Kidney tubule cell (primary cell): ENCODE measurements at regions not wholly inside any gene's neighbourhood (a gene's known extent, or its start where the extent isn't known, plus 50 kb on each side); places are given as distances from the start of the nearest gene placed in this dataset.

ENCODE experiments used
- DNase-seq: peaks from one replicate; pipeline ENCODE4 v3.0.0-alpha.2; 2018; ENCODE audit warnings: low spot score

DNA sequence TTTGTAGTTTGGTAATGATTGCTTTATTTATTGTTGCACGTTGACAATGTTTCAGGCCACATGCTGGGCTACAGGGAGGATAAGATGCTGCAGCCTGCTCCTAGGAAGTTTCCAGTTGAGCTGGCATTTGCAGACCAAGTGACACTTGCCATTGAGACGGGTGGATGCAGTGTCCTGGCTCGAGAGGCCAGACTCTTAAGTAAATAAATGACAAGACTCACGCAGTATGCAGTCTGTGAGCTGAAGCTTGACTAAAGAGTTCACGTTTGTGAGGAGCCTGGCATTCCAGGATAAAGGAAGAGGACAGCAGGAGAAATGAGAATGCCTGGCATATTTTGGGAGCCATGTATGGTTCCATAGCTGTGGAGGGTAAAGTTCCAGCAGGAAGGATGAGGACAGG, 105.8 kb downstream of the BAMBI start:
- DNase-seq = peak; percentile 87

DNA sequence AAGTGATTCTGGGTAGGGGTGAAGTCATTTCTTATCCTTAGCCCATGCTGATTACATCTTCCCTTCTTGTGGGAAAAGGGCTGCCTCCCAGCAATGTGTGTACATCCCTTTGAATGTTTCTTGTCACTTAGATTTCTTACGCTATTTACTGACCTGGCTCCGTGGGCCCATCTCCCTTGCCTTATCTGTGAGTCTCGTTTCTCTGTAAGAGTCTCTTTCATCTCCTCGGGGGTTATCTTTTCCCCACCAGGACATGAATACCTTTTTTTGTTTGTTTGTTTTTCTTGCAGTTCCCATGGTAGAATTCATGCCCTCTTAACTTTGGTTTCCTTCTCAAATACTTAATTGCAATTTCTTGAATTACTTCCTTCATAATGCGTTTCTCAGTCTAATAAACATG, 107.7 kb downstream of the BAMBI start:
- DNase-seq = no peak

DNA sequence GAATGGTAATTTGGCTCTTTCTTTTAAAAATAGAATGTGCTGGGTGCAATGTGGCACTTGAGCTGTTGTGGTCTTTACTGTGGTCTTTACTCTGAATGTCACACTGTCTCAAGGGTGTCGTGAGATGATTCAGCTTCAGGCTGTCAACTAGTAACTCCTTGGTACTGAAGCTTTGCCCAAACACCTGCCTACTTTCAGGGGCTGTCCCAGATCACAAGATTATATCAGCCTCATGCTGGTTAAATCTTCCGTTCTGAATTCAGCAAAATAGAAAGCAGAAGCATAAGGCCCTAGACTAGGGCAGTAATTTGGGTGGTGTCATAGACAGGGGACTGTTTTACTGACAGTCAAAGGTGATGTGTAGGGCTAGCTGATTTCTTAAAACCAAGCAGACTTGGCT, 110.9 kb downstream of the BAMBI start:
- DNase-seq = no peak

DNA sequence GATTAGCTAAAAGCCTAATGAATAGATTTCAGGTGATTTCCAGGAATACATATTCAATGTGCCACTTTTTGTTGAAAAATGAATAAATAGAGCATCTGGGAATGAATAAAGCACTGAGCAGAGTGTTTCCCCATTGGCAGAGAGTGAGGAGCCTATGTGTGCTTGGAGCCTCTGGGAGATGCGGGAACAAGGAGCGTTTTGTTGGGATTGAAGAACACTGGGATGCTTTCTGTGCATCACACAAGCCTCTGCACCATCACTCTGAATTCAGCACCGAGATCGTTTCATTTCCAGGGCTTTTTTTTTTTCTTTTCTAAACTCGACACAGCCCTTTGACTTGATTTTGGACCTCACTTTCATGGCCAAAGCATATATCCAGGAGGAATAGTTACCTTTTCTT, 111.4 kb downstream of the BAMBI start:
- no peak for DNase-seq

DNA sequence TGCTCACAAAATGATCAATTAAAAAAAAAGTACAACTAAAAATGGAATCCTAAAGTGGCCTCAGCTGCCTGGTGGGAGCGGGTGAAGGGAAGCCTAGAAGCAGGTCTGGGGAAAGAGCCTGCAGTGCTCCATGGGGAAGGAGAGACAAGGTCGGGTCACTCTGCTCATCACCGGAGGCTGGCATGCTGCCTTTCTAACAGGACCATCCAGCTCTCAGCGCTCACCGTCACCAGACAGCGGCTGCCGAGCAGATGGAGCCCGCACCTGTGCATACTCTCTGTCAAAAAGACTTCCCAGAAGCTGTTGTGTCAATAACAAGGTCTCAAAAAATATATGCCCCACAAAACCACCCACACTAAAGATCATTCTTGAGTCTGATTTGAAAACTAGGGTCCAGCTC, 112.8 kb downstream of the BAMBI start:
- DNase-seq = no peak

DNA sequence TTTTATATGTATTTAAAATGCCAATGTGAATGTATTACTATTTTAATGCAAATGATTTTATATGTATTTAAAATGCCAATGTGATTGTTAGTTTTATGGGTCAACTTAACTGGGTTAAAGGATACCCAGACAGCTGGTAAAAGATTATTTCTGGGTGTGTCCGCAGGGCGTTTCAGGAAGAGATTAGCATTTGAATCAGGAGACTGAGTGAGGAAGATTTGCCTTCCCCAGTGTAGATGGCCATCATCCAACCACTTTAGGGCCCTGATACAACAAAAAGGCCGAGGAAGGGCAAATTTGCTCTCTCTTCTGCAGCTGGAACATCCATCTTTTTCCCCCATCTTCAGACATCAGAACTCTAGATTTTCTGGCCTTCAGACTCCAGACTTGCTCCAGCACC, 116.2 kb downstream of the BAMBI start:
- no peak for DNase-seq

DNA sequence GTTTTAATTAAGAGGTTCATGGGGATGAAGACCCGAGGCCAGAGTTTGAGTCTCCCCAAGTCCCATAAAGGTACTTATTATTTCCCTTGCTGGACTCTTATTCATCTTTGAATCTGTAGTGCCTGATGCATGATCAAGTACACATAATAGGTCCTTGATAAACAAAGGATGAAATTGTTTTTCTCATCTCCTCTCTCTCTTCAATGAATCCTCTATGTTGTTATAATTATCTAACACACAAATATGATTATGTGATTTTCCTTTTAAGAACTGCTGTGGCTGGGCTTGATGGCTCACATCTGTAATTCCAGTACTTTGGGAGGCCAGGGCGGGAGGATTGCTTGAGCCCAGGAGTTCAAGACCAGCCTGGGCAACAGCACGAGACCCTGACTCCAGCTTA, 117.7 kb downstream of the BAMBI start:
- no peak for DNase-seq

DNA sequence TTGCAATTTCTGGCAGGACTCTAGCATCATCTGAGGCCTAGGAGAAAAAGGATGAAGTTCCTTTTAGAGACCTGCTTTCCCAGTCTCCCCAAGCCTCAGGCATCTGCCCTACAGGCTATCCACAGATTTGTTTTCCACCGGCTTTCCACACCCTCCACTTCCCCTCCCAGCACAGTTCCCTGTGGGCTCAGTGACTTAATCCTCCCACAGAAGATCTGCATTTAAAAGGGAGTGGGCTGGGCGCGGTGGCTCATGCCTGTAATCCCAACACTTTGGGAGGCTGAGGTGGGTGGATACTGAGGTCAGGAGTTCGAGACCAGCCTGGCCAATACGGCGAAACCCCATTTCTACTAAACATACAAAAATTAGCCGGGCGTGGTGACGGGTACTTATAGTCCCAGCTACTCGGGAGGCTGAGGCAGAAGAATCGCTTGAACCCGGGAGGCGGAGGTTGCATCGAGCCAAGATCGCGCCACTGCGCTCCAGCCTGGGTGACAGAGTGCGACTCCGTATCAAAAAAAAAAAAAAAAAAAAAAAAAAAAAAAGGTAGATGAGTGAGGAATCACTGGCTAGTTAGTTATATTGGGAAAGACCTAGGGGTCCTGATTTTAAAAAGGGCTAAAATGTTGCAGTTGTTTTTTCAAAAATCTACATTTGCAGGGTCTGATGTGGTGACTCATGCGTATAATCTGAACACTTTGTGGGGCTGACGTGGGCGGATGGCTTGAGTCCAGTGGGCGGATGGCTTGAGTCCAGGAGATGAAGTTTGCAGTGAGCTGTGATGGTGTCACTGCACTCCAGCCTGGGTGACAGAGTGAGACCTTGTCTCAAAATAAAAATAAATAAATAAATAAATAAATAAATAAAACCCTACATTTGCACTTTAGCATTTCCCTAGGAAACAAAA, 119.5 kb downstream of the BAMBI start:
- peak; percentile 59 for DNase-seq

DNA sequence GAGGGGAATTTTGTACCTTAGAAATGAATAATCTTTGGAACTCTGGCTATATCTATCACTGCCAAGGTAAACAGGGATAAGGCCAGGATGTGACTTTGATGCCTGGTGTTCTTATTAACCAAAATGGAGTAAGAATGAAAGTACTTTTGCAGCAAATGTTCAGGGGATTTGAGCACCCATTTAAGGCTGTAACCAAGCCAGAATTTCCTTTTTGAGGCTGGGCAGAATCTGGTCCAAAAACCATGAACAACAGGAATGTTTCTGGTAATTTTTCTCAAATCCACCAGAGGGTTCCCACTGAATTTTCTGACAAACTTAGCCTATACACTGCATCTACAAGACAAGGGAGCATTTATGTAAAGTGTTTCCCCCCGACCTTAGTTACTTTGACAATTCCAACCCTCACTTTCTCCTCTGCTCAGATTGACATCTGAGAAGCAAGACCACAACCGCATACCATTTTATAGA, 120.6 kb downstream of the BAMBI start:
- DNase-seq = peak; percentile 9

DNA sequence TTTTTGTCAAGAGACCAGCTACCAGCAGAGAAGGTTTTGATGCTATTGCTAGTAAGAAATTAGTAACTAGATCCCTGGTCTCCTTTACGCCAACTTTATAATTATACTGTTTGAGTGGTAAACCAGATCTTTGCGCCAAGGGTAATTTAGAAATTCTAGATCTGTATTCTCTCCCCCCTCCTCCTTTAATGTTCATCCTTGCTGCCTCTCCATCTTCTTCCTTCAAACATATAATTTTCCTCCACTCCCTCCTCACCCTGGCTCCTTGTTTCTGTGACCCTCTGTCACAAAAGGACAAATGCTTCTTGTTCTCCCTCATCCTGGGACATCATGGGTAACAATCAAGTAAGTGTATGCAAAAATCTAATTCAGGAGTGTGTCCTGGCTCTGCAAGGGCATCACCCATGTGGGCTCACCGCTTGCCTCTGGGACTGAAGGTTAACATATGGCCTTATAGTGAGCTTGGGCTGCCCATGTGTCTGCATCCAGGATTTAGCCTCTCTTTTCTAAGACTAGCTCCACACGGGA, 121.2 kb downstream of the BAMBI start:
- DNase-seq = no peak

DNA sequence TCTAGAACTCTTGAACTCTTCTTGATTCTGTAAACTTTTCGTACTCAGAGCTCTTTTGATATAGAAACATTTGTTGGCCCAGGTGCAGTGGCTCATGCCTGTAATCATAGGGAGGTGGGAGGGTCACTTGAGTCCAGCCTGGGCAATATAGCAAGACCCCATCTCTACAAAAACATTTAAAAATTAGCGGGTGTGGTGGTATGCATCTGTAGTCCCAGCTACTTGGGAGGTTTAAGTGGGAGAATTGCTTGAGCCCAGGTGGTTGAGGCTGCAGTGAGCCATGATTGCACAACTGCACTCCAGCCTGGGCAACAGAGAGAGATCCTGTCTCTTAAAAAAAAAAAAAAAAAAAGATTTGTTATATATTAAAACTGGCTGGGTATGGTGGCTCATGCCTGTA, 121.6 kb downstream of the BAMBI start:
- no peak for DNase-seq

DNA sequence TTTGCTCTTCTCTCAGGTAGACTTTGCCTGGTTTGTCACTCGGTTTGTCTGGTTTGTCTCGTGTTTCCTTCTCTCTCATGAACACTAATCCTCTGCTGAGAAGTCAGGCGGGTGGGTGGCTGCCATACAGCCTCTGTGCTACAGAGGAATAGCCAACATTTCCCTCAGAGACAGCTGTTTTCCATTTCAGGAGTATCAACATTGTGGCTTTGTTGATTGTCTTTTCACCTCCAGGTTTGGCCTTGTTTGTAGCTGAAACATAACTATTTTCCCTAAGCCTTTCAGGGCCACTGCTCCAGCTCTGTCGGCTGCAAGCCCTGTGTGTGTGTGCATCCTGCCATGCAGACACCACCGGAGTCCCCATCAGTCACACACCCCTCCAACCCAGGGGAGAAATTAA, 122.8 kb downstream of the BAMBI start:
- no peak for DNase-seq

DNA sequence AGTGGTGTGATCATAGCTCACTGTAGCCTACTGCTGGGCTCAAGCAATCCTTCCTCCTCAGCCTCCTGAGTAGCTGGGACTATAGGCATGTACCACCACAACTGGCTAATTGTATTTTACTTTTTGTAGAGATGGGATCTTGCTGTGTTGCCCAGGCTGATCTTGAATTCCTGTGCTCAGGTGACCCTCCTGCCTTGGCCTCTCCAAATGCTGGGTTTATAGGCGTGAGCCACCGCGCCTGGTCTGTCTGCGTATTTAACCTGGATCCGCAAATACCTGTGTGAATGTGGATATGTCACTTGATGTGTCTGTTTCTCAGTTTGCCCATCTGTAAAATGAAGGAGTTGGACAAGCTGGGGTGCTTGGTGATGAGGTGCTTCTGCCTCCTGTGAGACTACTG, 123.9 kb downstream of the BAMBI start:
- no peak for DNase-seq

DNA sequence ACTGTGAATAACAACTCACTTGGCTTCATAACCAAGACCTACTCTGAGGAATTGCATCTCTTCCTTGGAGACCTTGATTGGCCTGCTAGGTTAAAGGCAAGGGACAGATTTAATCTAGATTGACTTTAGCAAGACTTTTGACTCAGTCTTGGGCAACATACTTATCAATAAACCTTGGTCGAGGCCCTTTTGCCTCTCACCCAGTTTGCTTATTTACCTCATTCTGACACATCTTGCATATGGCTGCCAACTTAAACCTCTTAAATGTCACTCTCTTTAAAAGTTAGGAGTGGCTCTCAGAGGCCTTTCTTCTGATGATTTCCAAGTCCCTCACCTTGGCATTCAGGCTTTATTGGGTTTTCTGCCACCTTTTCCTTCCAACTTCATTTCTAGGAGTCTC, 124.5 kb downstream of the BAMBI start:
- no peak for DNase-seq

DNA sequence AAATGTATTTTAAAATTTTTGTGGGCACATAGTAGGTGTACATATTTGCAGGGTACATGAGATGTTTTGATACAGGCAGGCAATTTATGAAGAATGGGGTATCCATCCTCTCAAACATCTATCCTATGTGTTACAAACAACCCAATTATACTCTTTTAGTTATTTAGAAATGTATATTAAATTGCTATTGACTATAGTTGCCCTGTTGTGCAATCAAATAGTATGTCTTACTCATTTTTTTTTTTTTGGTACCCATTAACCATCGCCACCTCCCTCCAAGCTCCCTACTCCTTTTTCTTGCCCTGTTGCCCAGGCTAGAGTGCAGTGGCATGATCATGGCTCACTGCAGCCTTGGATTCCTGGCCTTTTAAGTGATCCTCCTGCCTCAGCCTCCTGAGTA, 128.1 kb downstream of the BAMBI start:
- peak; percentile 2 for DNase-seq

DNA sequence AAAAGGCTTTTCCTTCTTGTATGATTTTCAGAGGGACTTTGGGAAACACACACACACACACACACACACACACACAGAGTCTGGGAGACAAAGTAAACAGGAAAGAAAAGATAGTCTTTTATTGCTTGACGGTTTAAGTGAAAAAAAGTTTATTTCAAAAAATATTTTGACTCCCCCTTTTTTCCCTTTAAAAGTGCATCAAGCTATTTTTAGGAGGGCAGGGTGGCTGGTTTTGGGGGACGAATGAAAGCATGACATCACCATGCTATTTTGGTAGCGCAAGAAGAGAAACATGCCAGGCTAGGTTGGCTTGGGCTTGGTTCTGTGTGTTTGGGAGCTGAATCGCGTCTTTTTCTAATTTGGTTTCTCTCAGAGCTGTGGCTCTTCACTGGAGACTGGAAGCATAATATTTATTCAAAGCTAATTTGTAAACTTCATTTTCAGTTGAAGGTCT, 129.2 kb downstream of the BAMBI start:
- DNase-seq = no peak

DNA sequence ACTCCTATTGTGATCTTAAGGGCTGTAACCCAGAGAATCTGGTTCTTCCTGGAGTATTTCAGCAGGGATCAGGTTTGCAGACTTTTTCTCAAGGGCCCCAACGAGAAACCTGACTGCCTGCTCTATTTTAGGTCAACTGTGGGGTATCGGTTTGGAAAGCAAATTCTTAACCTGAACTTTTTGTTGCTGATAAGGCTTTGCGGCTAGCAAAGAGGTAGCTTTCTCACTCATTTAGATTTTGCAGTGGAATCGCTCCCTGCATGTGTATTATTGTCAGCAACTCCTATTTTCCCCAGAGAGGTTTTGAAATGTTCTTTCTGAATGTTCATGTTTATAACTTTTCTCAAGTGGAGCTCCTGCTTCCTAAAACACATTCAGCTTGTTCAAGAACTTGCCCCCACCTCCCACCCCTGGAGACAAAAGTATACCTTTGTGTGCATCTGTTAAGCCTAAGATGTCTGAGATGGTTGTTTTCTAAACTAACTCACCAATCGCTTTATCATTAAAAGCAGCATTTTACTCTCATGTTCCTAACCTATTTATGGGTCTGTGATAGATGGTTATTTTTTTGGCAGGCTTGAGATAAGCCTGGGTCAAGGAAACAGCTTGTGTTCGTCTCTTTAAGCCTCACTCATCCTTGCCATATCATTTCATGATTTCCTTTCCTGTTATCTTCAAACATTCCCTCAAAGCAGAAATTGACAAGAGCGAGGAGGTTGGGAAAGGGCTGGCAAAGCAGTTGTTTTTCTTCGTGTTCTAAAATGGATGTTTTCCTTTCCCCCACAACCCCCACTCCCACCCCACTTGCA, 129.8 kb downstream of the BAMBI start:
- no peak for DNase-seq

DNA sequence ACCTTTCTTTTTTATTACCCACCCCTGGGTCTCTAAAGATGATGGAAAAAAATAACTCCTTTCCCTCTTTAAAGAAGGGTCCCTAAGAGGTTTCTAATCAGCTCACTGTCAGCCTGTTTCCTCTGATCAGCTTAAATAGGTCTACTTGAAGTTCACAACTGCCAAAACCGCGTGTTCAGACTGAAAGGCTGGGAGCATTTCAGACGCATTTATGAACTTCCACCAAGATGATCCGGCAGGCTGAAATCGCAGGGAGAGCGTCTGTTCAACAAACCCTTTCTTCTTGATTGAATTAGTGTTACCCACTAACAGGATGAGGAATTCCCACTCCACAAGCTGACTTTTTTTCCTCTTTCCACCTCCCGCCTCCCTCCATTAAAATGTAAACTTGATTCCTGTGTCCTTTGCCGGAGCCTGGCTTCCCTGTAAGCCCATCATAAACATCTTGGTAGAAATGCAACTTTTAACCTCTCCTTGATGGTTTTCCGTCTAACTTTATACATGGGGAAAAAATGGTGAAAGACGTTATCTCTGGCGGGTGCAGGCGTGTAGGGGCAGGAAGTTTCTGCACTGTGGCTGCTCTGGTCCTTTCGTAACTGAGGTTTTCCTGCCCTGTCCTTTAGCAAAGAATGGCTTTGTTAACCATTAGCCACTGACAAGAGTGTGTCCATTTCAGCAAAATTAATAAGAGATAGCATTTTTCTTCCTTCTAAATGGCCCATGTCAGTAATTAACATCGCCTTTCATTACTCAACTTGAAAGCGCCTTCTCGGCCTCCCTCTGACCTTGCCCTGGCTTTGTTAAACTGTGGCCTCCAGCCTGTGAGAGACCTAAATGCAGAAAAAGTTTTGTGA, 130.7 kb downstream of the BAMBI start:
- peak; percentile 49 for DNase-seq

DNA sequence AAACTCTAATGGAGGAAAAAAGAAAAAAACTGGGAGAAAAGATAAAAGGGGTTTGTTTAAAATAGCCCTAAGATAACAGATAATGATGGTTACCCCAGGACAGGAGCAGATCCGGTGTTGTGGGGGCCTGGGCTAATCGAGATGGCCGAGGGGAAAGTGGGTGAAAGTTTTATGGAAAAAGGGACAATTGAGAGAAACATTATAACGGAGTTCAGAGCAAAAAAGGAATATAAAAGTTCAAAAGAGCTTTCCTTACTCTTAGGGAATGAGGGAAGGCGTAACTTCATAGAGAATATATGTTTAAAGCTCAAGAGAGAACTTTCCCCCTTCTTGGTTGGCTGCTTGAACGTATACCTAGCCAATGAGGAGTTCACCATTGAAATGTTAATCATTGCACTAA, 131.4 kb downstream of the BAMBI start:
- DNase-seq = no peak

DNA sequence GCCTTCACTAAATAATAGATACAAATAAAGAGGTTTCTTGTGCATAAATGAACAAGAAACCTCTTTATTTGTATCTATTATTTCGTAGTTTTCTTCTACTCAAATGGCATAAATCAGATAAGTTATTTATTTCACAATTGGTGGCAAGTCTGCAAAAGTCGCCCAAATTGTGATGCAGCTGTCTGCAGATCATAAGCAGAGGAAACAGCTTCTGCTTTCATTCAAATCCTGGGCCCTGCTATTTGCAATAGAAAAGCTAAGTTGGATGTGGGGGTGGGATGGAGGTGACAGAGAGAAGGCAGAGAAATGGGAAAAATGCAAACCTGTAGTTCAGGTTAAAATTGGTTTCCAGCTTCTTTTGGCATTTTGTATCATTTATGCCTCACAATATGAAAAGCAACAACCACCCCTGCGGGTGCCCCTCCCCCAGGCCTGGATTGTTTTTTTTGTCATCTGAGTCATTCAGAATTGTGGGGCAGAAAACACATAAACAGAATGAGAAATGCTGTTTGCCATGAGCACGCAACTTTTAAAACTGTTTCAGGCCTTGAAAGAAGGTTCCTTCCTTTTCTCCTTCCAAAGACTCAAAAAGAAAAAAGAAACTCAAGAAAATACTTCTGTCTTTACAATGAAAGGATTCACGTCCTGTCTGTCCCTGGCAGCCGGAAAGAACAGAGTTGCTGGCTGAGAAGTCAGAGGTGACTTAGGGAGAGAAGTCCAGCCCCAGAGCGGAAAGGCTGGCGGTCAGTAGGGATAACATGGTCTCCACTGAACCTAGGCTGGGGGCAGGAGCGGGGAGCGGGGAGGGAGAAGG, 132.9 kb downstream of the BAMBI start:
- DNase-seq = peak; percentile 9
